Lower lobe of right lung (tissue), 2 donors: ENCODE measurements at regions not wholly inside any gene's neighbourhood (a gene's known extent, or its start where the extent isn't known, plus 50 kb on each side); places are given as distances from the start of the nearest gene placed in this dataset.

ENCODE experiments used
- ATAC-seq, 2 donors: fragments of 200-7000 bp; cut with Tn5 transposase; one replicate each; pipeline ENCODE4 v1.9.1; 2020 to 2022; ENCODE audit warnings: mild to moderate bottlenecking in 2 of 2, moderate library complexity in 2 of 2
- DNase-seq: peaks from one replicate; pipeline ENCODE4 v3.0.0-alpha.2; 2020
- H3K27ac ChIP-seq: fragments of 200-600 bp; one replicate; pipeline ENCODE4 v1.8.0; 2022
- H3K27me3 ChIP-seq: fragments of 200-600 bp; one replicate; pipeline ENCODE4 v1.8.0; 2022; ENCODE audit warnings: low read depth
- H3K36me3 ChIP-seq: fragments of 200-600 bp; one replicate; pipeline ENCODE4 v1.8.0; 2022; ENCODE audit warnings: mild to moderate bottlenecking
- H3K4me1 ChIP-seq: fragments of 200-600 bp; one replicate; pipeline ENCODE4 v1.8.0; 2022
- H3K4me3 ChIP-seq: fragments of 200-600 bp; one replicate; pipeline ENCODE4 v1.8.0; 2022; ENCODE audit warnings: mild to moderate bottlenecking
- H3K9me3 ChIP-seq: fragments of 200-600 bp; one replicate; pipeline ENCODE4 v1.8.0; 2022
- intact Hi-C: fragments of 100-400 bp; cut with DNase I; formaldehyde crosslinking; loops from one replicate; pipeline ENCODE4 v1.11.0; 2022
- TF ChIP-seq, protein P1 (sequence below): fragments of 200-600 bp; IDR thresholded peaks from one replicate; pipeline ENCODE4 v1.8.0; 2022; ENCODE audit warnings: antibody characterized with exemption, mild to moderate bottlenecking
- donor health status: DM: no; HTN: yes; CAD: no; lungs with severe emphysema.

DNA sequence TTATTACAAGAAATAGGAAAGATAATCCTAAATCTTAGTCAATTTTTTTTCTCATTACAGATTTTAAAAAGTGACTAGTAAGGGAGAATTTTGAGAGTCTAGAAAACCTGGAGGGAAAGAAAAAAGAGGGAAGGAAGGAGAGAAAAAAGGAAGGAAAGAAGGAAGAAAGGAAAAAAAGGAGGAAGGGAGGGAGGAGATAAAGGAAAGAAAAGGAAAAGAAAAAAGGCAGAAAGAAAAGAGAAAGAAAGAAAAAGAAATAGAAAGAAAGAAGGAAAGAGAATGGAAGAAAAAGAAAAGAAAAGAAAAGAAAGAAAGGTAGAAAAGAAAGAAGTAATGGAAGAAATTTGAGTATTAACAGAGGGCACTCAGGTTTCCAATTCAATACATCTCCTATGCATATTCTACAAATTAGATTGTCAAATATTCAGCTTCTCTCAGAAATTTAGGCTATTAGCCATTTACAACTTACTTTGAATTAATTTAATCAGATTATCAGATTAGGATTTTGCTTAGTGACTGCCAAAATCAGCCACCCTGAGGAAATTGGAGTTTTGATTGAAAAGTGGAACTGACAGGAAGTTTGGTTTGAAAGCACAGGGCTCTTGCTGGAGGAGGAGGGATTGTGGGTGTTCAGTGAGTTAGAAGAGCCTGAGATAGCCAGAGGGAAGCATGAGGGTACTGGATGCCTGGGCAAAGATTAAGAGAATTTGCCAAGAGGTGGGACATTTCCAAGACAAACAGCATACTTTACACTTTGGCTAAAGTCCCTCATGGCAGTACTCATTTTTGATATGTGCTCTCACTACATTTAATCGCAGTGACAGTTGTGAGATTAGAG, 677.8 kb downstream of the USP25 start:
- peak in 1 of 2 donors; percentile 41 for ATAC-seq
- no peak overlapping the region for H3K27ac ChIP-seq
- intact Hi-C loops = no loop called here

DNA sequence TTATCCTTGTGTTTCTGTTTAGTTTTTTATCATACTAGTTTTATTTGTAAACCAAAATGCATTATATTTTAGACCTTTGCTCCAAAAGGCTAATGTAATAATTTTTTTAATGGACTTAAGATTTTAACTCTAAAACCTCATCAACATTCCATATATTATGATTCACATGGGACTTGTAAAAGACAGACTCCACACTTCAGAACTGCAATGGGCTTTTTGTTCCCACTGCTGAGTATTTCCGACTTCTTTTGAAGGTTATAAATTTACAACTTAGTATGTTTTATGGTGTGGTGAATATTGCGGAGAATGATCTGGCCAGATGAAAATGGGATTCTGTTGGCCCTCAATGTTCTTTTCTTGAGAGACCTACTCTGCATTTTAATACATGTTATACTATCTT, 678.5 kb downstream of the USP25 start:
- H3K36me3 ChIP-seq = no peaks in the 10 kb centered on the region
- H3K4me1 ChIP-seq = no peaks in the 10 kb centered on the region
- intact Hi-C loops = no loop called here
- no peaks in the 10 kb centered on the region for H3K9me3 ChIP-seq
- no peak overlapping the region for H3K27ac ChIP-seq
- H3K27me3 ChIP-seq = no peaks in the 10 kb centered on the region
- DNase-seq (no peak), ATAC-seq (no peak)
- TF ChIP-seq, protein P1, sequence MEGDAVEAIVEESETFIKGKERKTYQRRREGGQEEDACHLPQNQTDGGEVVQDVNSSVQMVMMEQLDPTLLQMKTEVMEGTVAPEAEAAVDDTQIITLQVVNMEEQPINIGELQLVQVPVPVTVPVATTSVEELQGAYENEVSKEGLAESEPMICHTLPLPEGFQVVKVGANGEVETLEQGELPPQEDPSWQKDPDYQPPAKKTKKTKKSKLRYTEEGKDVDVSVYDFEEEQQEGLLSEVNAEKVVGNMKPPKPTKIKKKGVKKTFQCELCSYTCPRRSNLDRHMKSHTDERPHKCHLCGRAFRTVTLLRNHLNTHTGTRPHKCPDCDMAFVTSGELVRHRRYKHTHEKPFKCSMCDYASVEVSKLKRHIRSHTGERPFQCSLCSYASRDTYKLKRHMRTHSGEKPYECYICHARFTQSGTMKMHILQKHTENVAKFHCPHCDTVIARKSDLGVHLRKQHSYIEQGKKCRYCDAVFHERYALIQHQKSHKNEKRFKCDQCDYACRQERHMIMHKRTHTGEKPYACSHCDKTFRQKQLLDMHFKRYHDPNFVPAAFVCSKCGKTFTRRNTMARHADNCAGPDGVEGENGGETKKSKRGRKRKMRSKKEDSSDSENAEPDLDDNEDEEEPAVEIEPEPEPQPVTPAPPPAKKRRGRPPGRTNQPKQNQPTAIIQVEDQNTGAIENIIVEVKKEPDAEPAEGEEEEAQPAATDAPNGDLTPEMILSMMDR = no peak
- no peak overlapping the region for H3K4me3 ChIP-seq

More for the DNA sequence above, 677.8 kb downstream of the USP25 start:
- Histone ChIP-seq H3K4me1 (no peaks in the 10 kb centered on the region), H3K27me3 (no peaks in the 10 kb centered on the region), H3K4me3 (no peak overlapping the region), H3K36me3 (no peaks in the 10 kb centered on the region), H3K9me3 (no peaks in the 10 kb centered on the region)
- TF ChIP-seq, protein P1 = no peak
- no peak for DNase-seq

DNA sequence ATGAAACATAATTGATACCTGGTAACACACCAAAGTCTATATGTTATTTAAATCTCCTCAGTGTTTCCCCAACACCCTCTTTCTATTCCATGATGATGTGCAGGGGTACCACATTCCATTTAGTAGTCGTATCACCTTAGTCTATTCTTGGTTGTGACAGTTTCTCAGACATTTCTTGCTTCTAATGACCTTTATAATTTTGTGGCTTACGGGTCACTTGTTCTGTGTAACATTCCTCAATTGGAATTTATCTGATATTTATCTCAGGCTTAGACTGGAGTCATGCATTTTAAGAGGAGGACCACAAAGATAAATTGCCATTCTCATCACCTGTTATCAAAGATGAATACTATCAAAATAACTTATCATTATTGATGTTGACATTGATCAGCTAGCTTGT, 679.6 kb downstream of the USP25 start:
- no peak overlapping the region for H3K4me3 ChIP-seq
- H3K4me1 ChIP-seq = no peaks in the 10 kb centered on the region
- no peaks in the 10 kb centered on the region for H3K27me3 ChIP-seq
- no peak for ATAC-seq
- H3K9me3 ChIP-seq = no peaks in the 10 kb centered on the region
- H3K36me3 ChIP-seq = no peaks in the 10 kb centered on the region
- no peak for DNase-seq
- intact Hi-C loops = no loop called here
- H3K27ac ChIP-seq = no peak overlapping the region
- TF ChIP-seq, protein P1 = no peak

DNA sequence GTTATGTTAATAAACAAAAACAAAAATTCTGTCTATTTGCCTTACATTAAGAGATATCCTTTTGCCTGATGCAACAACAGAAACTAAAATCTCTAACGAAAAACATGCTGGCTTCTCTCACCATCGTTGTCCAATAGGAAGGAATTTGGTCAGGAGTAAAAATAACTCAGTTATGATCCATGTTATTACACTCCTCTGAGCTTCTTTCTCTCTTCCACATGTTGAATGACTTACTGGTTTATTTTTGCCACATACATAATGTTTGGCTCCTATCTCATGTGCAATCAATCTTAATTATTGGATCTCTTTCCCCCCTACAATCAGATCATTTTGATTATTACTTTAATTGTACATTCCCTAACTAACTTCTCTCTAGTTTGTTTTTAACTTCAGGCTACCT, 688.4 kb downstream of the USP25 start:
- intact Hi-C loops = no loop called here
- H3K27me3 ChIP-seq = no peaks in the 10 kb centered on the region
- no peak overlapping the region for H3K4me3 ChIP-seq
- DNase-seq (no peak), ATAC-seq (no peak)
- no peaks in the 10 kb centered on the region for H3K4me1 ChIP-seq
- TF ChIP-seq, protein P1 = no peak
- no peak overlapping the region for H3K27ac ChIP-seq
- H3K9me3 ChIP-seq = no peaks in the 10 kb centered on the region
- no peaks in the 10 kb centered on the region for H3K36me3 ChIP-seq

DNA sequence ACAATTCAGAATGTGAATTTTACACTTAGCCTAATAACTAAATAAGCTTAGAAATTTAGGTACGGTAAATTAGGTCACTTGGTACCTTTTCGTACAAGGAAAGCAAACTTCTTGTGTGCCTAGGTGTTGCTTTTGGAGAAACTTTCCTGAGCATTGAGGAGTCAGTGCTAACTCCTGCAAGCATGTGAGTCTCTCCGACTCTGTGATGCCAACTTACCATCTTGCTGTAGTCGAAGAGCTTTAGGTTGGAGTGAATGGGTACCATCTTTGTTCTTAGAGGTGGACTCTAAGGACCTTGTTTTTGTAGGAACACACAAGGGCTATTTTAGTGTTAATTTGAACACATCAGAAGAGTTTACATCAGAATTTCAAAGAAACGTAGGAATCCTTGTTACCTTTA, 688.9 kb downstream of the USP25 start:
- Histone ChIP-seq H3K27ac (peak overlapping the region; percentile 74), H3K9me3 (no peaks in the 10 kb centered on the region), H3K4me3 (peak overlapping the region; percentile 46), H3K27me3 (no peaks in the 10 kb centered on the region), H3K4me1 (no peaks in the 10 kb centered on the region), H3K36me3 (no peaks in the 10 kb centered on the region)
- ATAC-seq (no peak), DNase-seq (no peak)
- TF ChIP-seq, protein P1 = no peak
- intact Hi-C loops = no loop called here
